ENCODE measurements at regions not wholly inside any gene's neighbourhood (a gene's known extent, or its start where the extent isn't known, plus 50 kb on each side); places are given as distances from the start of the nearest gene placed in this dataset.
"Not testable (repeated sequence)": the region's sequence is repeated elsewhere in the genome, so short reads cannot be mapped to it uniquely, and the experiment has no call there.

DNA sequence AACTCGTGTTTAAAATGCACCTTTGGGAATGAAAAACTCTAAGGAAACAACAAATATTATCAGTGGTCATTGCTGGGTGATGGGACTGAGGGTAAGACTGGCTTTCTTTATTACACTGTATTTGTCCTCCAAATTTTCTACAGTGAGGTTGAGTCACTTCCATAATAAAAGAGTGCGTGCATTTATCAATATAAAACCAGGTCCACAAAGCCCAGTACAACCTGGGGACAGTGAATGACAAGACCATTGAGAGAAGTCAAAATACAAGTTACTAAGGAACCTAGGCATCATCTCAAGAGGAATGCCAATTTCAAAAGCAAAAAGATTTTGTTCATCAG lies 76.4 kb downstream of the MAGED4 start:
- FAIRE-seq: no peak

DNA sequence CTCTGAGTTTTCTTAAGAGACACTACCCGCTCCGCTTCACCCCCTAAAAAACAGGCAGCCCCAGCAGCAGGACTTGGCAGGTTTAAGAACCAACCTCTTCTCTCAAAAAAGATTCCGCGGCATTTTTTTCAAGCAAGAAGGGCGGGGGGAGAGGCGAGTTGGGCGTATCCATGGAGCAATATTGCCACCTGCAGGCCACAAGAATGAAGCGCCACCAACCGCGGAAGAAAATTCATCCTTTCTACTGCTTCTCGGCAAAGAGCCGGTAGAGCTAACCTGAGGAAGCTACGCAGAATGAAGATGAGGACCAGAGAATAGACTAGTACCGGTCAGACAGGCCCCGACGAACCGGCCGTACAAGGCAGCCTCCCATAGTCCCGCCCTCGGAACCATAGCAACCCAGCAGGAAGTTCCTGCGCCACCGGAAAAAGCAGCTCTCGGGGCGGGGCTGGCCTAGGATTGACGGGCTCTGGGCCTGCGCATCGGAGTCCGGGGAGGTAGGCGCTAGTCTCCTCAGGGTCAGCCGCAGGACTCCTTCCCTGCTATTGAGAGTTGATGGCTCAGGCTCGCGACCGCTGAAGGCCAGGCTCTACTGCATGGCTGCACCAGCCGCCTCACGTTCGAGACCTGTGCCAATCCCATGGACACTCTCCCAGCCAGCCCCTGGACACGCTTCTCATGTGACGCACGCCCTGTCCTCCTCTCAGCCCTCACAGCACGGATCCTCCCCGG lies 76.9 kb downstream of the MAGED4 start:
- FAIRE-seq: peak; percentile 76

DNA sequence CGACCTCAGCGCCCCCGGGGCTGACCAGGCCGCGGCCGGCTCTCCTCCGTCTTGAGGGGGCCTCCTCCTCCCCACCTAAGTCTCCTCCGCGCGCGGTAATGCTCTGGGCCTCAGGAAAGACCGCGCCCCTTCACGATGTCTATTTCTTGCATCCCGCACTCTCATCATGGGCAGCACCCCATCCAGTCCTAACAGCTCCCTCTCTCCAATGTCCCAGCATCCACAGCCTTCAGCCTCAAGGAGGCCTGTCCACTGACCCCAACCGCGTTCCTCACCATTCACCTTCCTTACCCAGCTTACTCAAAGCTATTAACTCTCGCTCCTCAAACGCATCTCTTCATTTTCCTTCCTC lies 77.5 kb downstream of the MAGED4 start:
- FAIRE-seq: no peak

DNA sequence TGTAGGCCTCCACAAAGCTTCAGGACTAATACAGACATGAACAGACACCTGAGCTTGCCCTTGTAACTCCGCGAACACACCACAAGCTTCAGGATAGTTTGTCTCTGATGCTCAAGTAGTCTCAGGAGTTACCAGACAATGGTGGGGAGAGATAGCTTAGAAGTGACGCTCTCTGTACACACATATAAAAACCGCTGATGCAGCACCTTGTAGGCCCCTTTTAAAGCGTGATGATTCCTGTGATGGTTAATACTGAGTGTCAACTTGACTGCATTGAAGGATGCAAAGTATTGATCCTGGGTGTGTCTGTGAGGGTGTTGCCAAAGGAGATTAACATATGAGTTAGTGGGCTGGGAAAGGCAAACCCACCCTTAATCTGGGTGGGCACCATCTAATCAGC lies 78.7 kb downstream of the MAGED4 start:
- no peak for FAIRE-seq

DNA sequence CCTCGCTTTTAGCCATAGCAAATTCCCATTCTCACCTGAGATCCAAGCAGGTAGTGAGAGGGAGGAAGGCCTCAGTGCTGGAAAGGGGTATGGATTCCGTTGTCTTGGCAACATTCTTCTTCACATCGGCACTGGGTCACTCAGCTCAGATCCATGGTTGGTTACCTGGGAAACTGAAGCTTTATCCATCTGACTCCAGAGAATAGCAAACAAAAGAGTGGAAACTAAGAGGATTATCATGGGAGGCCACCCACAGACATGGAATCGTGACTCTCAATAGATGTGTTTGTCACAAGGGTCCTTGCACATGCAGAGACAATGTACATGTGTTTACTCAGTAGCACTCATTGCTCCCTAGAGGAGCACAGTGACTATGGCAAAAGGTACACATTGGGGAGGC lies 81.0 kb downstream of the MAGED4 start:
- no peak for FAIRE-seq

DNA sequence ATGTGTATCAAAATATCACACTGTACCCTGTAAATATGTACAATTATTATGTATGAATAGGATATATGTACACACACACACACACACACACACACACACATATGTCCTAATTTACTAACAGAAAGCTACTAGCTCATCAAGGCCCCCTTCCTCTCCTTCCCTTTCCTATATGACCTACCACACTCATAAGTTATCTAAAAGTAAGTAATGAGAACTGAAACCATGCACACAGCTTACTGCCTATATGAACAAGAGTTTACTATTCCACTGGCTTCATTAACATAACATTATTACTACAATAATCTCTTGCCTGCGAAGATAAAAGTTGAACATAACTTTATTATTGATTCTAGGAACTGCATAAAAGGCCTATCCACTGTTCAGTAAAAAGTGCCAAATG lies 83.8 kb downstream of the MAGED4 start:
- not testable (repeated sequence) for FAIRE-seq

DNA sequence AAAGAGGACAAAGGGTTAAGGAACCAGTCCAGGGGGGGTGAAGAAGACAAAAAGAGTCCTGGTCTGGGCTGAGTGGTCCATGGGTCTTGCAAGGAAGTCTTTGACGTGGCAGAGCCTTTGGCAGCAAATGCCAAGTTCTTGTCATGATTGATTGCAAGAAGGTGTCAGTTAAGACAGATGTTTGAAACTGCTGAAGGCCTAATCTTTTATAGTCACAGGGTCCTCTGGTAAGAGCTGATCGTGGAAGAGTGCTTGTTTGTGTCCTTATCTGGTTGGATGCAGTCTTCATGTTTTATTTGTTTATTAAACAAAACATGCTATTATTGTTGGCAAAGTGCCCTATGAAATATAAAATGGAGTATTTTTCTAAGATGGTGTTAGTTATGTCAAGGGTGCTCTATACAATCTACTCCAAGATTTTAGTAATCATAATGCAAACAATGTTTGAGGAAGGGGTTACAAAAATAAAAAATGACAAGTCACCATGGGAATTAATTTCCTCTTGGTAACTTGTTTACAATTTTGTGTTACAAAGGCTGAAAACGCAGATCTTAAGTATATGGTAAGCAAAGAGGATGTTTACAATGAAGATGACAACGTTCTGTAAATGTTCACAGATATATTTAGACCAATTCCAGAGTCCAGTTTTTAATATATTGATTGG lies 85.9 kb downstream of the MAGED4 start:
- FAIRE-seq: no peak

DNA sequence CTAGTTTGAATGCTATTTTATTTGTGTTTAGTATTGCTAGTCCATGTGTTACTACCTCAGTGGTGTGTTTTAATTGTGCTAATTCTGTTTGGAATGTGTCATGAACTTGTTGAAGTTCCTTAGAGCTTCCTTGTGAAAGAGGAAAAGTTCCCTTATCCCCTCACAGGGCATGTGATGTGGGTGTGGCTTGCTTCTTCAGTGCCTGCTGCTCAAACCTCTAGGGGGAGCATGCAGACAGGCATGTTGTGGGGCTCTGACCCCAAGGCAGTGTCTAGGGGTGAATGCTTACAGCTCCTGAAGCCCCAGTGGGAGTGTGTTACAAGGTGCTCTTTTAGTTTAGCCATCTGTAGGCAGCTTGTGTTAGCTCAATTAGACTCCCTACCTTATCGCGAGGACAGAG lies 86.5 kb downstream of the MAGED4 start:
- no peak for FAIRE-seq

DNA sequence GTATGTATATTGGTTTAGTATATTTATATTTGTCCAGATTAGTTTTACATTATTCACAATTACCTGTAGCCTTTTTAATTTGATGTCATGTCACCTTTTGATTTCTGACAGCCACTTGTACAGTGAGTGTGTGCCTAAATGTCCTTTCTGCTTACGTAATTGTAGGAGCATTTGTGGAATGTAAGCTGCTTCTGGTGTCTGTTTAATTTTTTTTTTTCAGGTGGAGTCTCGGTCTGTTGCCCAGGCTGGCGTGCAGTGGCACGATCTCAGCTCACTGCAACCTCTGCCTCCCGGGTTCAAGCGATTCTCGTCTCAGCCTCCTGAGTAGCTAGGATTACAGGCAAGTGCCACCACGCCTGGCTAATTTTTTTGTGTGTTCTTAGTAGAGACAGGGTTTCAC lies 91.2 kb upstream of the XAGE2 start:
- no peak for FAIRE-seq

DNA sequence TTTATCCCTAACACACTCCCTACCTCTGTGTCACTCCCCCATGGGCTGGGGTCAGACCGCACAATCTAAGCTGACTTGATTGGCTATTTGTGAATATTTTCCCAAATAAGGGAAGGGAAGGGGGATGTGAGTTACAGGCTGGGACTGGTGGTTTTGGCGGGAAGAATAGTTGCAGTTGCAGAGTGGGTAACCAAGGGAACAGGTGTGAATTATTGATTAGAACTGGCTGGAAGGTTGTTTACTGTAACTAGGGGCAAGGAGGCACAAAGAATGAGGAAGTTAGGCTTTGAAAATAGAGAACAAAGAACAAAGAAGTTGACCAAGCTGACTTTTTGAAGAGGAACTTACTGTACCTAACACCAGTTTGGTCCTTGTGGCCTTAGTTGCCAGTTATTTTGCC lies 88.0 kb upstream of the XAGE2 start:
- FAIRE-seq: no peak

DNA sequence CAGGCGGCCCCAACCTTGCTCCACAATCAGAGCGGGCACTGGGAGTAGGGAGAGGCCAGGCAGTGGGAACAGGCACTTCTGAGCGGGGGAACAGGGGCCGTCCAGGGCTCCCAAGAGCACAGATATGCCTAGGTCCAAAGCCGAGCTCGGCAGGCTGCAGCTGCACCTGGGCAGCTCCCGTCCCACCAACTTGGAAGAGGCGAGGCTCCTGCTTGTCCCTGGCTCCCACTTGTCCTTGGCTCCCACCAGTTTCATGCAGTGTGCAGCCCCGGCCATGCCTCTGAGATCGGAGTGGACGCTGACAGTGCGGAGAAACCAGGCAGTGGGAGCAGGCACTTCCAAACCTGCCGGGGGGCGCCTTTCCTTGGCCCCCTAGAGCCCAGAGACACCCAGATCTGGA lies 84.0 kb upstream of the XAGE2 start:
- no peak for FAIRE-seq

DNA sequence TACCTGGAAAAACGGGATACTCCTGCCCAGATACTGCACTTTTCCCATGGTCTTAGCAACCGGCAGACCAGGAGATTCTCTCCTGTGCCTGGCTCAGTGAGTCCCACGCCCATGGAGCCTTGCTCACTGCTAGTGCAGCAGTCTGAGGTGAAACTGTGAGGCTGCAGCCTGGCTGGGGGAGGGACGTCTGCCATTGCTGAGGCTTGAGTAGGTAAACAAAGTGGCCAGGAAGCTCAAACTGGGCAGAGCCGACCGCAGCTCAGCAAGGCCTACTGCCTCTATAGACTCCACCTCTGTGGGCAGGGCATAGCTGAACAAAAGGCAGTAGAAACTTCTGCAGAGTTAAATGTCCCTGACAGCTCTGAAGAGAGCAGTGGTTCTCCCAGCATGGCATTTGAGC lies 69.9 kb upstream of the XAGE2 start:
- FAIRE-seq: not testable (repeated sequence)

DNA sequence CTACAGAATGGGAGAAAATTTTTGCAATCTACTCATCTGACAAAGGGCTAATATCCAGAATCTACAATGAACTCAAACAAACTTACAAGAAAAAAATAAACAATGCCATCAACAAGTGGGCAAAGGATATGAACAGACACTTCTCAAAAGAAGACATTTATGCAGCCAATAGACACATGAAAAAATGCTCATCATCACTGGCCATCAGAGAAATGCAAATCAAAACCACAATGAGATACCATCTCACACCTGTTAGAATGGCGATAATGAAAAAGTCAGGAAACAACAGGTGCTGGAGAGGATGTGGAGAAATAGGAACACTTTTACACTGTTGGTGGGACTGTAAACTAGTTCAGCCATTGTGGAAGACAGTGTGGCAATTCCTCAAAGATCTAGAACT lies 60.3 kb upstream of the XAGE2 start:
- not testable (repeated sequence) for FAIRE-seq

All from endometrium (tissue), 2 donors.